H1 (cell line): ENCODE measurements at regions not wholly inside any gene's neighbourhood (a gene's known extent, or its start where the extent isn't known, plus 50 kb on each side); places are given as distances from the start of the nearest gene placed in this dataset.

Experiments
- CTCF ChIA-PET: fragments of 300-600 bp; sonication (Branson Sonifier 250); formaldehyde crosslinking; loops from one replicate; lab custom pipeline; 2021; ENCODE audit not compliant: partially characterized antibody; lab: Charles Lee
- POLR2A ChIA-PET: fragments of 300-600 bp; sonication (Branson Sonifier 250); formaldehyde crosslinking; loops from one replicate; lab custom pipeline; 2021; ENCODE audit warnings: inconsistent platforms; ENCODE audit not compliant: partially characterized antibody; lab: Charles Lee
- DNase-seq, 2 experiments: peaks; one replicate each; pipeline versions ENCODE4 v3.0.0 to v3.0.0-alpha.2; 2010 to 2022; ENCODE audit warnings: low spot score in 2 of 2, low read depth in 1 of 2, mixed read lengths in 1 of 2
- FAIRE-seq: peaks from 2 replicates; lab custom pipeline; 2011; peaks lifted over from hg19 to GRCh38; lab: Jason Lieb, UNC
- H2AFZ ChIP-seq: 2 replicates; pipeline ENCODE4 v1.8.1; 2012; ENCODE audit warnings: low read length, inconsistent platforms
- H2AK5ac ChIP-seq: 2 replicates; pipeline ENCODE4 v1.6.1; 2013; ENCODE audit warnings: low read depth, low read length
- H2BK120ac ChIP-seq: replicated peaks from 2 replicates; pipeline ENCODE3; 2013; ENCODE audit warnings: low read depth, low read length, inconsistent platforms
- H2BK12ac ChIP-seq: 2 replicates; pipeline ENCODE4 v1.6.1; 2013; ENCODE audit warnings: low read depth, low read length
- H2BK15ac ChIP-seq: 2 replicates; pipeline ENCODE4 v1.6.1; 2013; ENCODE audit warnings: low read length
- H2BK20ac ChIP-seq: 2 replicates; pipeline ENCODE4 v1.6.1; 2013; ENCODE audit warnings: low read length
- H2BK5ac ChIP-seq: 2 replicates; pipeline ENCODE4 v1.6.1; 2013; ENCODE audit warnings: low read depth, low read length
- H3K14ac ChIP-seq: 2 replicates; pipeline ENCODE4 v1.6.1; 2013; ENCODE audit warnings: inconsistent platforms; ENCODE audit not compliant: insufficient read length
- H3K18ac ChIP-seq: 2 replicates; pipeline ENCODE4 v1.6.1; 2013; ENCODE audit warnings: low read length; ENCODE audit errors: extremely low read depth
- H3K23ac ChIP-seq: 2 replicates; pipeline ENCODE4 v1.6.1; 2013; ENCODE audit warnings: inconsistent platforms; ENCODE audit not compliant: insufficient read length
- H3K23me2 ChIP-seq: 2 replicates; pipeline ENCODE4 v1.6.1; 2013; ENCODE audit warnings: low read depth, low read length
- H3K27ac ChIP-seq: 2 replicates; pipeline ENCODE4 v1.6.1; 2011; ENCODE audit warnings: low read depth, low read length, inconsistent platforms
- H3K27me3 ChIP-seq, 4 experiments: replicated peaks in 1 of 4; 1 replicate in 1 of 4; 2 replicates in 3 of 4; pipeline versions ENCODE4 v1.6.1 to v1.8.1; 2011 to 2013; ENCODE audit warnings: low read length in 3 of 4, mild to moderate bottlenecking in 3 of 4, inconsistent platforms in 2 of 4, mixed read lengths in 2 of 4, moderate library complexity in 1 of 4; ENCODE audit not compliant: control insufficient read depth in 3 of 4, insufficient read depth in 3 of 4; ENCODE audit errors: extremely low read depth in 1 of 4
- H3K36me3 ChIP-seq, 4 experiments: 2 replicates each; pipeline versions ENCODE4 v1.6.1 to v1.8.1; 2011 to 2013; ENCODE audit warnings: mild to moderate bottlenecking in 4 of 4, low read length in 3 of 4, moderate library complexity in 2 of 4, control low read depth in 1 of 4, inconsistent platforms in 1 of 4; ENCODE audit not compliant: insufficient read depth in 4 of 4, control insufficient read depth in 2 of 4
- H3K4ac ChIP-seq: replicated peaks from 2 replicates; pipeline ENCODE3; 2013; ENCODE audit warnings: low read length, low read depth, mixed read lengths, inconsistent platforms; ENCODE audit not compliant: insufficient read length
- H3K4me1 ChIP-seq, 4 experiments: replicated peaks in 1 of 4; 1 replicate in 1 of 4; 2 replicates in 3 of 4; pipeline versions ENCODE4 v1.6.1 to v1.8.1; 2011 to 2013; ENCODE audit warnings: low read length in 3 of 4, inconsistent platforms in 2 of 4, mixed read lengths in 1 of 4; ENCODE audit not compliant: insufficient read depth in 4 of 4, control insufficient read depth in 3 of 4
- H3K4me2 ChIP-seq, 2 experiments: 2 replicates each; pipeline versions ENCODE4 v1.6.1 to v1.8.1; 2011 to 2013; ENCODE audit warnings: low read depth in 2 of 2, low read length in 2 of 2, control low read depth in 1 of 2, inconsistent platforms in 1 of 2, mild to moderate bottlenecking in 1 of 2; ENCODE audit not compliant: insufficient read depth in 1 of 2
- H3K4me3 ChIP-seq, 4 experiments: fragments of 200-600, 300-600 bp in 1 of 4; sonication (generic), shearing (Covaris generic), sonication (Bioruptor Twin) in 1 of 4; 2 replicates each; pipeline versions ENCODE4 v1.5.1 to v1.8.1; 2011 to 2016; ENCODE audit warnings: low read length in 4 of 4, low read depth in 3 of 4, control low read depth in 2 of 4, inconsistent platforms in 2 of 4, mild to moderate bottlenecking in 2 of 4, mixed read lengths in 1 of 4, moderate library complexity in 1 of 4; ENCODE audit not compliant: insufficient read depth in 2 of 4; ENCODE audit errors: extremely low read depth in 1 of 4
- H3K56ac ChIP-seq: replicated peaks from 2 replicates; pipeline ENCODE3; 2013; ENCODE audit warnings: low read depth, mild to moderate bottlenecking, mixed read lengths, low read length, inconsistent platforms; ENCODE audit not compliant: insufficient read length
- H3K79me1 ChIP-seq: 2 replicates; pipeline ENCODE4 v1.6.1; 2013; ENCODE audit warnings: low read depth, low read length, control low read depth
- H3K79me2 ChIP-seq, 2 experiments: 2 replicates each; pipeline versions ENCODE4 v1.6.1 to v1.8.1; 2012 to 2013; ENCODE audit warnings: low read length in 2 of 2, mild to moderate bottlenecking in 2 of 2, inconsistent platforms in 1 of 2; ENCODE audit not compliant: insufficient read depth in 2 of 2, control insufficient read depth in 1 of 2
- H3K9ac ChIP-seq, 4 experiments: replicated peaks in 1 of 4; 1 replicate in 1 of 4; 2 replicates in 3 of 4; pipeline versions ENCODE4 v1.6.1 to v1.8.1; 2011 to 2013; ENCODE audit warnings: low read depth in 3 of 4, low read length in 3 of 4, control low read depth in 2 of 4, mild to moderate bottlenecking in 2 of 4, moderate library complexity in 2 of 4, inconsistent platforms in 1 of 4; ENCODE audit errors: extremely low read depth in 1 of 4
- H3K9me3 ChIP-seq, 2 experiments: 2 replicates each; pipeline versions ENCODE4 v1.6.1 to v1.8.1; 2012 to 2013; ENCODE audit warnings: mild to moderate bottlenecking in 2 of 2, moderate library complexity in 2 of 2, control low read depth in 1 of 2, inconsistent platforms in 1 of 2, low read depth in 1 of 2, low read length in 1 of 2, mixed read lengths in 1 of 2; ENCODE audit not compliant: insufficient read depth in 2 of 2
- H4K20me1 ChIP-seq, 2 experiments: replicated peaks in 1 of 2; 2 replicates each; pipeline versions ENCODE3 to v1.8.1; 2011 to 2013; ENCODE audit warnings: inconsistent platforms in 2 of 2, low read length in 2 of 2, mild to moderate bottlenecking in 1 of 2; ENCODE audit not compliant: insufficient read depth in 2 of 2, control insufficient read depth in 1 of 2
- H4K5ac ChIP-seq: 2 replicates; pipeline ENCODE4 v1.6.1; 2013; ENCODE audit warnings: low read length, low read depth, mixed read lengths, inconsistent platforms; ENCODE audit not compliant: insufficient read length
- H4K8ac ChIP-seq: 2 replicates; pipeline ENCODE4 v1.8.0; 2013; ENCODE audit warnings: mild to moderate bottlenecking, moderate library complexity, low read length, inconsistent platforms; ENCODE audit not compliant: insufficient read depth; ENCODE audit errors: extremely low read depth
- H4K91ac ChIP-seq: replicated peaks from 2 replicates; pipeline ENCODE3; 2013; ENCODE audit warnings: low read length, mixed read lengths, inconsistent platforms; ENCODE audit not compliant: insufficient read length
- ATF2 ChIP-seq: IDR thresholded peaks from 2 replicates; pipeline ENCODE4 v1.6.1; 2012; ENCODE audit warnings: low read length, inconsistent platforms
- CBX5 ChIP-seq: fragments of 300-800, 300-1000 bp; sonication (generic); IDR thresholded peaks from 2 replicates; pipeline ENCODE4 v1.7.1; 2016; ENCODE audit warnings: antibody characterized with exemption, low read length, low read depth
- CTBP2 ChIP-seq: IDR thresholded peaks from 2 replicates; pipeline ENCODE4 v1.7.0; 2011; ENCODE audit warnings: borderline replicate concordance, mild to moderate bottlenecking, moderate library complexity, mixed read lengths, low read length; ENCODE audit not compliant: insufficient read depth, insufficient read length
- GABPA ChIP-seq: IDR thresholded peaks from 2 replicates; pipeline ENCODE4 v1.6.1; 2011; ENCODE audit warnings: mild to moderate bottlenecking, low read length, moderate library complexity, borderline replicate concordance; ENCODE audit not compliant: insufficient read depth
- MAX ChIP-seq: IDR thresholded peaks from 2 replicates; pipeline ENCODE4 v1.6.1; 2012; ENCODE audit warnings: inconsistent platforms
- NANOG ChIP-seq: IDR thresholded peaks from 2 replicates; pipeline ENCODE4 v1.6.1; 2011; ENCODE audit warnings: low read length, low read depth, mild to moderate bottlenecking, inconsistent platforms; ENCODE audit not compliant: insufficient read depth, poor library complexity, severe bottlenecking
- RBBP5 ChIP-seq: IDR thresholded peaks from 2 replicates; pipeline ENCODE4 v1.7.1; 2012; ENCODE audit warnings: low read depth, mild to moderate bottlenecking, inconsistent platforms, low read length, moderate library complexity, borderline replicate concordance
- RNF2 ChIP-seq: fragments of 200-900, 300-1000 bp; sonication (generic); IDR thresholded peaks from 2 replicates; pipeline ENCODE4 v1.7.1; 2016; ENCODE audit warnings: borderline replicate concordance, low read depth, mild to moderate bottlenecking, antibody characterized with exemption, low read length; ENCODE audit not compliant: poor library complexity, severe bottlenecking; ENCODE audit errors: missing control alignments
- SIX5 ChIP-seq: IDR thresholded peaks from 2 replicates; pipeline ENCODE4 v1.6.1; 2011; ENCODE audit warnings: mild to moderate bottlenecking, low read depth, low read length
- SP1 ChIP-seq: IDR thresholded peaks from 2 replicates; pipeline ENCODE4 v1.6.1; 2011; ENCODE audit warnings: low read depth, low read length
- SUZ12 ChIP-seq: fragments of 200-600 bp; sonication (generic); IDR thresholded peaks from 2 replicates; pipeline ENCODE4 v1.6.1; 2012; ENCODE audit warnings: mild to moderate bottlenecking, inconsistent platforms, low read length, moderate library complexity, mixed read lengths
- WGBS, 2 experiments: shearing (Covaris generic) in 1 of 2; methylation state at CpG; one replicate each; pipeline versions ENCODE4 v1.1.6 to v1.1.7; 2013 to 2015; ENCODE audit warnings: low lambda C conversion rate in 2 of 2, mixed read lengths in 2 of 2, inconsistent platforms in 1 of 2, low coverage in 1 of 2, missing lambda C conversion rate in 1 of 2; ENCODE audit not compliant: insufficient replicate concordance in 2 of 2, insufficient coverage in 1 of 2, insufficient read length in 1 of 2; ENCODE audit errors: extremely low coverage in 1 of 2, missing lambda C conversion rate in 1 of 2; 5-methylcytosine and 5-hydroxymethylcytosine counted together

- H2BK20ac ChIP-seq = no peak overlapping the region
- no peak overlapping the region for H2AFZ ChIP-seq
- H3K4me2 ChIP-seq = 0 out of 4 replicates have a peak overlapping the region, but pooled peaks of 1 of the 2 experiments have one; percentile 18
- no peaks in the 10 kb centered on the region for H3K79me1 ChIP-seq
- no peaks in the 10 kb centered on the region for H4K20me1 ChIP-seq
- H2BK15ac ChIP-seq = no peak overlapping the region
- H4K5ac ChIP-seq = no peak overlapping the region
- TF ChIP-seq SIX5 (no peak), RNF2 (no peak), NANOG (no peak), RBBP5 (no peak), SP1 (no peak), MAX (no peak), ATF2 (no peak), GABPA (no peak), CBX5 (no peak), SUZ12 (no peak), CTBP2 (no peak)
- H4K91ac ChIP-seq = no peak overlapping the region
- no peak overlapping the region for H3K56ac ChIP-seq
- no peak overlapping the region for H3K14ac ChIP-seq
- H3K4me1 ChIP-seq = peaks cover 0 to 4% (median 1%) of the 10 kb centered on the region in 4 experiments; a peak in 2 of 7 replicates
- H4K8ac ChIP-seq = no peak overlapping the region
- H3K36me3 ChIP-seq = peaks cover 0 to 3% (median 0%) of the 10 kb centered on the region in 4 experiments; a peak in 1 of 8 replicates
- no peak overlapping the region for H3K4me3 ChIP-seq
- WGBS, 2 experiments = 73% methylated on average over 3 of the region's 3 CpGs; no CpG with 5 or more reads in 1 of the 2 experiments
- no peak overlapping the region for H3K27ac ChIP-seq
- no peak overlapping the region for H2BK12ac ChIP-seq
- DNase-seq (no peak), FAIRE-seq (no peak)
- H2AK5ac ChIP-seq = no peak overlapping the region
- no peak overlapping the region for H3K4ac ChIP-seq
- ChIA-PET CTCF (interaction anchor here (0.9 to 1.0 kb wide), 2 partner anchors 184 to 232 kb away, joined by 3 to 4 read pairs; no protein-coding TSS in a partner anchor), POLR2A (no interaction called here)
- no peaks in the 10 kb centered on the region; the same call in 1 of the 2 replicates for H3K23me2 ChIP-seq
- no peak overlapping the region for H3K23ac ChIP-seq
- no peak overlapping the region for H2BK5ac ChIP-seq
- peaks cover 3 to 7% of the 10 kb centered on the region in 2 experiments; a peak in 2 of 4 replicates for H3K9me3 ChIP-seq
- no peak overlapping the region for H2BK120ac ChIP-seq
- H3K18ac ChIP-seq = no peak overlapping the region
- H3K27me3 ChIP-seq = peaks cover 0 to 1% (median 0%) of the 10 kb centered on the region in 4 experiments; a peak in 1 of 7 replicates
- no peak overlapping the region for H3K9ac ChIP-seq
- no peaks in the 10 kb centered on the region for H3K79me2 ChIP-seq
Measured at GRCh38 chr1:83029050-83029449, 969.9 kb downstream of the TTLL7 start.
